AG09319 (cell line): ENCODE measurements at regions not wholly inside any gene's neighbourhood (a gene's known extent, or its start where the extent isn't known, plus 50 kb on each side); places are given as distances from the start of the nearest gene placed in this dataset.

Experiments
- DNase-seq: peaks from one replicate; pipeline ENCODE4 v3.0.0-alpha.2; 2010; ENCODE audit warnings: low read depth; ENCODE audit errors: extremely low read depth
- TF ChIP-seq, protein P1 (sequence below): IDR thresholded peaks from 2 replicates; pipeline ENCODE4 v1.5.1; 2011; ENCODE audit warnings: low read depth, mild to moderate bottlenecking, inconsistent platforms, low read length, moderate library complexity

DNA sequence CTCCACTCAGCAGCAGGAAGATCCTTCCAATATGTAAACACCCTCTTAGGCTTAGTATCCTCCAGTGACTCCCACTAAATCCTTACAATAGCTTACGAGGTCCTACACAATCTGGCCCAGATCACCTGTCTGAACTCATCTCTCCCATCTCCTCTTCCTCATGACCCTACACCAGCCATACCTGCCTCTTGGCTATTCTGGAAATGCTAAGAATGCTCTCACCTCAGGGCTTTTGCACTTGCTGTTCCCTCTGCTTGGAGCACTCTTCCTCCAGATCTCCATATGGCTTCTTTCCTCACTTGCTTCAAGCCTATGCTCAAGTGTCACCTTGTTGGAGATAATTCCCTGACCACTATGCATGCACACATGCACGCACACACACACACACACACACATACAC lies 50.8 kb upstream of the FRMD4A start:
- DNase-seq: no peak
- TF ChIP-seq, protein P1, sequence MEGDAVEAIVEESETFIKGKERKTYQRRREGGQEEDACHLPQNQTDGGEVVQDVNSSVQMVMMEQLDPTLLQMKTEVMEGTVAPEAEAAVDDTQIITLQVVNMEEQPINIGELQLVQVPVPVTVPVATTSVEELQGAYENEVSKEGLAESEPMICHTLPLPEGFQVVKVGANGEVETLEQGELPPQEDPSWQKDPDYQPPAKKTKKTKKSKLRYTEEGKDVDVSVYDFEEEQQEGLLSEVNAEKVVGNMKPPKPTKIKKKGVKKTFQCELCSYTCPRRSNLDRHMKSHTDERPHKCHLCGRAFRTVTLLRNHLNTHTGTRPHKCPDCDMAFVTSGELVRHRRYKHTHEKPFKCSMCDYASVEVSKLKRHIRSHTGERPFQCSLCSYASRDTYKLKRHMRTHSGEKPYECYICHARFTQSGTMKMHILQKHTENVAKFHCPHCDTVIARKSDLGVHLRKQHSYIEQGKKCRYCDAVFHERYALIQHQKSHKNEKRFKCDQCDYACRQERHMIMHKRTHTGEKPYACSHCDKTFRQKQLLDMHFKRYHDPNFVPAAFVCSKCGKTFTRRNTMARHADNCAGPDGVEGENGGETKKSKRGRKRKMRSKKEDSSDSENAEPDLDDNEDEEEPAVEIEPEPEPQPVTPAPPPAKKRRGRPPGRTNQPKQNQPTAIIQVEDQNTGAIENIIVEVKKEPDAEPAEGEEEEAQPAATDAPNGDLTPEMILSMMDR: no peak

- TF ChIP-seq, protein P1: no peak
- DNase-seq: no peak
These were observed 50.0 kb upstream of the FRMD4A start for GRCh38 chr10:14380746-14381145.
